Mucosa of descending colon (tissue), 3 donors: ENCODE measurements at regions not wholly inside any gene's neighbourhood (a gene's known extent, or its start where the extent isn't known, plus 50 kb on each side); places are given as distances from the start of the nearest gene placed in this dataset.
"Not testable (repeated sequence)": the region's sequence is repeated elsewhere in the genome, so short reads cannot be mapped to it uniquely, and the experiment has no call there.

ENCODE experiments used
- ATAC-seq: fragments of 200-7000 bp; cut with Tn5 transposase; one replicate; pipeline ENCODE4 v1.9.1; 2020; ENCODE audit warnings: mild to moderate bottlenecking, moderate library complexity
- DNase-seq, 3 donors: peaks; one replicate each; pipeline ENCODE4 v3.0.0-alpha.2; 2020
- H3K36me3 ChIP-seq: fragments of 200-600 bp; one replicate; pipeline ENCODE4 v1.8.0; 2021; ENCODE audit warnings: low read depth, mild to moderate bottlenecking
- H3K4me1 ChIP-seq: fragments of 200-600 bp; one replicate; pipeline ENCODE4 v1.8.0; 2021; ENCODE audit warnings: low read depth, mild to moderate bottlenecking
- H3K4me3 ChIP-seq: fragments of 200-600 bp; one replicate; pipeline ENCODE4 v1.8.0; 2021; ENCODE audit warnings: mild to moderate bottlenecking
- H3K9me3 ChIP-seq: fragments of 200-600 bp; one replicate; pipeline ENCODE4 v1.8.0; 2021; ENCODE audit warnings: mild to moderate bottlenecking
- intact Hi-C, 2 donors: fragments of 100-400 bp; cut with DNase I in 1 of 2; cut with micrococcal nuclease in 1 of 2; formaldehyde crosslinking; loops; one replicate each; pipeline versions ENCODE4 v1.11.0 to v1.11.1; 2022; cut with DNase I, micrococcal nuclease
- TF ChIP-seq, protein P1 (sequence below): fragments of 200-600 bp; IDR thresholded peaks from one replicate; pipeline ENCODE4 v1.8.0; 2022; ENCODE audit warnings: antibody characterized with exemption, mild to moderate bottlenecking
- donor health status: DM: no; HTN: no; CAD: no; lungs with moderate emphysema.
- donor health status: DM: no; HTN: no; CAD: no.
- donor health status: DM: no; HTN: yes; CAD: no.

DNA sequence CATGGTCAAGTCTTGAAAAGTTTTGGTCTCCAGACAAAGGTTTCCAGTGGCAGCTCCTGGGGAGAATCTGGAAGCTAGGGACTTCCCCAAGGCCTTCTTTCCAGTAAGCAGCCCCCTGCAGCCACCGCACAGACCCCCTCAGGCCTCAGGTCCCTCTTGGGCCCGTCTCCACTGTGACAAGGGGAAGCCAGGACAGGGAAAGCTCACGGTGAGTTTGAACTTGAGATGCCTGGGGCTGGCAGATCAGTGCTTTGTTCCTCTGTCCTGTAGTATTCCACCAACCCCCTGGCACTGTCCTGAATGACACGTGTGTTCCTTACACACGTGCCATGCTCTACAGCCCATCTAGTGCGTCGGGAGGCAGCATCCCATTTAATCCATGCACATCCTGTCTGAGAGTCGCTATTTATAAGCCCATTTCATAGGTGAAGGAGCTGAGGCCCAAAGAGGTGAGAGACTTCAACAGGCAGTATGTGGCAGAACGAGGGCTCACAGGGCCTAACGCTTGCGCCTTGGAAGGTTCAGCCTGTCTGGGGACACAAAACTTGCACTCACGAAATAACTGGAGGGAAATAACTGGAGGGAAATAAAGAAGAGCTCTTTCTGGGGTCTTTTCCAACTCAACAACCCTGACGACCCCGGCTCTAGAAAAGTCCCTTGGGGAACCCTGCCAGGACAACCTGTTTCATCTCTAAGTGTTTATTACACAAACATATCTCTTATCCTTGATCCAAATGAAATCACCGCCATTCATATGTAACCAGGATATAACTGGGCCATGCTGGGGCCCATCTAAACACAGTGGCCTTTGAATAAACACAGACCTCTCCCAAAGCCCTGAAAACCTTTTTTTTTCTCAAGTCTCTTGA, 123.0 kb downstream of the BANF2 start:
- H3K4me1 ChIP-seq = peaks cover 38% of the 10 kb centered on the region
- TF ChIP-seq, protein P1, sequence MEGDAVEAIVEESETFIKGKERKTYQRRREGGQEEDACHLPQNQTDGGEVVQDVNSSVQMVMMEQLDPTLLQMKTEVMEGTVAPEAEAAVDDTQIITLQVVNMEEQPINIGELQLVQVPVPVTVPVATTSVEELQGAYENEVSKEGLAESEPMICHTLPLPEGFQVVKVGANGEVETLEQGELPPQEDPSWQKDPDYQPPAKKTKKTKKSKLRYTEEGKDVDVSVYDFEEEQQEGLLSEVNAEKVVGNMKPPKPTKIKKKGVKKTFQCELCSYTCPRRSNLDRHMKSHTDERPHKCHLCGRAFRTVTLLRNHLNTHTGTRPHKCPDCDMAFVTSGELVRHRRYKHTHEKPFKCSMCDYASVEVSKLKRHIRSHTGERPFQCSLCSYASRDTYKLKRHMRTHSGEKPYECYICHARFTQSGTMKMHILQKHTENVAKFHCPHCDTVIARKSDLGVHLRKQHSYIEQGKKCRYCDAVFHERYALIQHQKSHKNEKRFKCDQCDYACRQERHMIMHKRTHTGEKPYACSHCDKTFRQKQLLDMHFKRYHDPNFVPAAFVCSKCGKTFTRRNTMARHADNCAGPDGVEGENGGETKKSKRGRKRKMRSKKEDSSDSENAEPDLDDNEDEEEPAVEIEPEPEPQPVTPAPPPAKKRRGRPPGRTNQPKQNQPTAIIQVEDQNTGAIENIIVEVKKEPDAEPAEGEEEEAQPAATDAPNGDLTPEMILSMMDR = no peak
- H3K4me3 ChIP-seq = no peak overlapping the region
- H3K9me3 ChIP-seq = no peaks in the 10 kb centered on the region
- DNase-seq = no peak
- no peak for ATAC-seq
- no peaks in the 10 kb centered on the region for H3K36me3 ChIP-seq
- intact Hi-C loops = no loop called here

DNA sequence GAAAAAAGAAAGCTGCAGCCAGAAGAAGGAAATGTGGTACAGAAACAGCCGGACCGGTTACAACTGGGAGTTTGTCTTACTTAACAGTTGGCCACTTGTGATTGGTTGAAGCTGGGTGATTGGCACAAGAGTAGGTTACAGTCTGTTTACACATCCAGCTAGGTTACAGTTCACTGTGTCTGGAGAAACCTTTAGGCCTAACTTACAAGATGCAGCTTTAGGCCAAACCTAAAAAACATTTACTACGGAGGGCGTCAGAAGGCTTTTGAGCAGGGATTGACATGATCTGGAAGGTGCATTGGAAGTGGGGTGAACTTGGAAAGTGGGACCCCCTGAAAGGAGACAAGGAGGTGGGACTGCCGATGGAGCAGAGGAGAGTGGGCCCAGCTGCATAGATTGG, 122.3 kb downstream of the BANF2 start:
- H3K4me1 ChIP-seq = peaks cover 32% of the 10 kb centered on the region
- intact Hi-C loops = no loop called here
- peak in 1 of 3 donors; percentile 86 for DNase-seq
- ATAC-seq = peak; percentile 81
- H3K4me3 ChIP-seq = no peak overlapping the region
- no peaks in the 10 kb centered on the region for H3K36me3 ChIP-seq
- H3K9me3 ChIP-seq = no peaks in the 10 kb centered on the region
- TF ChIP-seq, protein P1 = peak; percentile 15

DNA sequence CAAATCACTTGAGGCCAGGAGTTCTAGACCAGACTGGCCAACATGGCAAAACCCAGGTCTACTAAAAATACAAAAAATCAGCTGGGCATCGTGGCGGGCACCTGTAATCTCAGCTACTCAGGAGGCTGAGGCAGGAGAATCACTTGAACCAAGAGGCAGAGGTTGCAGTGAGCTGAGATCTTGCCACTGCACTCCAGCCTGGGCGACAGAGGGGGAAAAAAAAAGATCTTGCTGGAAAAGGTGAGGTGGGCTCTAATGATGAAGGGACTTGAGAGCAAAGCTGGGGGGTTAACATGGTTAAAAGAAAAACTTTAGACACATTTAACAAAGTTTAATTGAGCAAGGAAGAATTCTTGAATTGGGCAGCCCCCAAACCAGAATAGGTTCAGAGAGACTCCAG, 121.8 kb downstream of the BANF2 start:
- intact Hi-C loops, DNase-seq, H3K9me3 ChIP-seq, H3K36me3 ChIP-seq, ATAC-seq, H3K4me3 ChIP-seq: not testable (repeated sequence)
- peaks cover 32% of the 10 kb centered on the region for H3K4me1 ChIP-seq

GRCh38 chr20:17819395-17820093, 119.8 kb downstream of the BANF2 start:
- Histone ChIP-seq H3K4me3 (no peak overlapping the region), H3K36me3 (no peaks in the 10 kb centered on the region), H3K9me3 (no peaks in the 10 kb centered on the region), H3K4me1 (peaks cover 26% of the 10 kb centered on the region)
- TF ChIP-seq, protein P1 = no peak
- intact Hi-C loops = no loop called here
- DNase-seq (no peak), ATAC-seq (no peak)

DNA sequence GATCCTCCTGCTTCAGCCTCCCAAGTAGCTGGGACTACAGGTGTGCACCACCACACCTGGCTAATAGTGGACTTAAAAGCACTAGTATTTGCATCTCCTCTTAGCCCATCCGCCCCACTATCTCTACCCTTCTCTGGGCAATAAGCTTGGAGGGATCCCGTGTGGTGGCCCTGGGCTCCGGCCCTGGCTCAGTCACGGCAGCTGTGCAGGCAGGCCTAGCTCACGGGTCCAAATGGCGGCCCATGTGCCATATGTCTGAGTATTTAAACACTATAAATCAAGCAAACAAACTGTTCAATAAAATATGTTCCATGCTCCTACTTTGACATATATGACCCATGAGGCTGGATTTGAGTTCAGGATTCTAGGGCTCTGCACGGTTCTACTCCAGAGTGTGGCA, 118.4 kb downstream of the BANF2 start:
- ATAC-seq = peak; percentile 56
- H3K4me1 ChIP-seq = peaks cover 19% of the 10 kb centered on the region
- no peak for DNase-seq
- no peaks in the 10 kb centered on the region for H3K36me3 ChIP-seq
- TF ChIP-seq, protein P1 = no peak
- intact Hi-C loops = no loop called here
- no peak overlapping the region for H3K4me3 ChIP-seq
- H3K9me3 ChIP-seq = no peaks in the 10 kb centered on the region
